Thymus (tissue), 11 donors: ENCODE measurements at regions not wholly inside any gene's neighbourhood (a gene's known extent, or its start where the extent isn't known, plus 50 kb on each side); places are given as distances from the start of the nearest gene placed in this dataset.
"Not testable (repeated sequence)": the region's sequence is repeated elsewhere in the genome, so short reads cannot be mapped to it uniquely, and the experiment has no call there.

Experiments
- DNase-seq, 9 donors: peaks; one replicate each; pipeline ENCODE4 v3.0.0-alpha.2; 2013; ENCODE audit warnings: low spot score in 9 of 9, low read depth in 6 of 9, missing footprints in 1 of 9
- H3K27ac ChIP-seq, 2 donors: one replicate each; pipeline ENCODE4 v1.5.1; 2013; ENCODE audit warnings: control low read depth in 1 of 2, low read depth in 1 of 2, low read length in 1 of 2, mild to moderate bottlenecking in 1 of 2, moderate library complexity in 1 of 2
- H3K27me3 ChIP-seq, 2 donors: one replicate each; pipeline ENCODE4 v1.5.1; 2013; ENCODE audit warnings: low read length in 1 of 2; ENCODE audit not compliant: control insufficient read depth in 2 of 2, insufficient read depth in 1 of 2
- H3K36me3 ChIP-seq, 2 donors: one replicate each; pipeline ENCODE4 v1.5.1; 2013; ENCODE audit warnings: low read length in 1 of 2, mild to moderate bottlenecking in 1 of 2, moderate library complexity in 1 of 2; ENCODE audit not compliant: control insufficient read depth in 2 of 2, insufficient read depth in 2 of 2
- H3K4me1 ChIP-seq, 2 donors: one replicate each; pipeline ENCODE4 v1.5.1; 2013; ENCODE audit warnings: low read length in 2 of 2; ENCODE audit not compliant: control insufficient read depth in 2 of 2, insufficient read depth in 2 of 2
- H3K4me3 ChIP-seq, 2 donors: one replicate each; pipeline ENCODE4 v1.5.1; 2013; ENCODE audit warnings: low read length in 2 of 2, control low read depth in 1 of 2, mild to moderate bottlenecking in 1 of 2
- H3K9me3 ChIP-seq, 2 donors: one replicate each; pipeline ENCODE4 v1.5.1; 2013; ENCODE audit warnings: low read length in 1 of 2, mild to moderate bottlenecking in 1 of 2; ENCODE audit not compliant: control insufficient read depth in 2 of 2, insufficient read depth in 1 of 2
- WGBS: extraction: QIAGEN DNeasy Blood & Tissue Kit; methylation state at CpG from one replicate; pipeline ENCODE4 v1.1.7; 2013; 5-methylcytosine and 5-hydroxymethylcytosine counted together
- donor health status: healthy.

- H3K4me3 ChIP-seq: no peak overlapping the region
- 79% methylated on average over 1 of the region's 1 CpG for WGBS
- no peaks in the 10 kb centered on the region for H3K27me3 ChIP-seq
- H3K4me1 ChIP-seq: no peaks in the 10 kb centered on the region
- no peak for DNase-seq
- no peak overlapping the region for H3K27ac ChIP-seq
- no peaks in the 10 kb centered on the region for H3K36me3 ChIP-seq
- H3K9me3 ChIP-seq: no peaks in the 10 kb centered on the region
Observed at GRCh38 chr6:67102743-67103142, 1395.7 kb upstream of the EYS start.

GRCh38 chr6:67095618-67096226, 1388.7 kb upstream of the EYS start:
- not testable (repeated sequence) for H3K27ac ChIP-seq, H3K4me1 ChIP-seq, H3K4me3 ChIP-seq, H3K9me3 ChIP-seq, H3K36me3 ChIP-seq, DNase-seq, H3K27me3 ChIP-seq
- WGBS: 97% methylated on average over 10 of the region's 11 CpGs

- H3K4me1 ChIP-seq: no peaks in the 10 kb centered on the region
- H3K27ac ChIP-seq: no peak overlapping the region
- no peaks in the 10 kb centered on the region for H3K27me3 ChIP-seq
- no peak overlapping the region for H3K4me3 ChIP-seq
- WGBS: 87% methylated on average over 3 of the region's 3 CpGs
- peaks cover 0 to 4% of the 10 kb centered on the region in 2 donors for H3K9me3 ChIP-seq
- no peaks in the 10 kb centered on the region for H3K36me3 ChIP-seq
- DNase-seq: no peak
Observed at GRCh38 chr6:67094431-67094946, 1387.5 kb upstream of the EYS start.

- Histone ChIP-seq H3K4me1 (no peaks in the 10 kb centered on the region), H3K36me3 (no peaks in the 10 kb centered on the region), H3K4me3 (no peak overlapping the region), H3K9me3 (no peaks in the 10 kb centered on the region), H3K27ac (no peak overlapping the region), H3K27me3 (no peaks in the 10 kb centered on the region)
- no peak for DNase-seq
- WGBS: 78% methylated on average over 3 of the region's 3 CpGs
Observed at GRCh38 chr6:67073938-67074337, 1366.9 kb upstream of the EYS start.

- no peaks in the 10 kb centered on the region for H3K36me3 ChIP-seq
- H3K27me3 ChIP-seq: no peaks in the 10 kb centered on the region
- DNase-seq: no peak
- no peaks in the 10 kb centered on the region for H3K9me3 ChIP-seq
- WGBS: 95% methylated on average over 2 of the region's 2 CpGs
- no peaks in the 10 kb centered on the region for H3K4me1 ChIP-seq
- H3K27ac ChIP-seq: no peak overlapping the region
- H3K4me3 ChIP-seq: no peak overlapping the region
Observed at GRCh38 chr6:67068781-67069180, 1361.8 kb upstream of the EYS start.

GRCh38 chr6:67064323-67064722, 1357.3 kb upstream of the EYS start:
- peaks cover 0 to 5% of the 10 kb centered on the region in 2 donors for H3K9me3 ChIP-seq
- H3K4me1 ChIP-seq: no peaks in the 10 kb centered on the region
- 80% methylated on average over 1 of the region's 1 CpG for WGBS
- no peaks in the 10 kb centered on the region for H3K27me3 ChIP-seq
- DNase-seq: no peak
- no peaks in the 10 kb centered on the region for H3K36me3 ChIP-seq
- no peak overlapping the region for H3K4me3 ChIP-seq
- H3K27ac ChIP-seq: no peak overlapping the region

GRCh38 chr6:67047996-67048395, 1341.0 kb upstream of the EYS start:
- WGBS: 73% methylated on average over 1 of the region's 1 CpG
- no peak for DNase-seq
- no peaks in the 10 kb centered on the region for H3K36me3 ChIP-seq

GRCh38 chr6:67045076-67045475, 1338.0 kb upstream of the EYS start:
- Histone ChIP-seq H3K4me1 (no peaks in the 10 kb centered on the region), H3K4me3 (no peak overlapping the region), H3K9me3 (no peaks in the 10 kb centered on the region), H3K27ac (no peak overlapping the region), H3K27me3 (no peaks in the 10 kb centered on the region), H3K36me3 (no peaks in the 10 kb centered on the region)
- no peak for DNase-seq
- 91% methylated on average over 3 of the region's 3 CpGs for WGBS

More at GRCh38 chr6:67047996-67048395, 1341.0 kb upstream of the EYS start:
- Histone ChIP-seq H3K27me3 (no peaks in the 10 kb centered on the region), H3K9me3 (no peaks in the 10 kb centered on the region), H3K4me1 (no peaks in the 10 kb centered on the region), H3K4me3 (no peak overlapping the region), H3K27ac (no peak overlapping the region)

- no peak overlapping the region for H3K27ac ChIP-seq
Observed at GRCh38 chr6:67031451-67031850, 1324.4 kb upstream of the EYS start.

More at GRCh38 chr6:67031451-67031850, 1324.4 kb upstream of the EYS start:
- 66% methylated on average over 9 of the region's 9 CpGs for WGBS
- no peak for DNase-seq
- H3K36me3 ChIP-seq: no peaks in the 10 kb centered on the region
- no peak overlapping the region for H3K4me3 ChIP-seq
- peaks cover 0 to 10% of the 10 kb centered on the region in 2 donors for H3K9me3 ChIP-seq
- H3K4me1 ChIP-seq: no peaks in the 10 kb centered on the region
- H3K27me3 ChIP-seq: no peaks in the 10 kb centered on the region
